Forelimb muscle (tissue), 1 donor: ENCODE measurements at regions not wholly inside any gene's neighbourhood (a gene's known extent, or its start where the extent isn't known, plus 50 kb on each side); places are given as distances from the start of the nearest gene placed in this dataset.

Source experiments
- DNase-seq: peaks from one replicate; pipeline ENCODE4 v3.0.0-alpha.2; 2013; ENCODE audit warnings: low read depth

GRCh38 chr5:167453246-167454030 lies 838.0 kb upstream of the WWC1 start:
- no peak for DNase-seq

GRCh38 chr5:167458412-167458811 lies 833.0 kb upstream of the WWC1 start:
- DNase-seq: no peak

- no peak for DNase-seq
Measured at GRCh38 chr5:167460449-167461020, 830.9 kb upstream of the WWC1 start.

GRCh38 chr5:167463939-167464338 lies 827.5 kb upstream of the WWC1 start:
- DNase-seq: no peak

GRCh38 chr5:167466992-167467391 lies 824.5 kb upstream of the WWC1 start:
- no peak for DNase-seq

GRCh38 chr5:167472566-167473108 lies 818.8 kb upstream of the WWC1 start:
- peak; percentile 22 for DNase-seq

- DNase-seq: no peak
Measured at GRCh38 chr5:167478188-167478587, 813.3 kb upstream of the WWC1 start.

- DNase-seq: no peak
Measured at GRCh38 chr5:167479779-167480178, 811.7 kb upstream of the WWC1 start.

GRCh38 chr5:167481345-167481744 lies 810.1 kb upstream of the WWC1 start:
- no peak for DNase-seq

GRCh38 chr5:167482555-167482954 lies 808.9 kb upstream of the WWC1 start:
- DNase-seq: no peak

- no peak for DNase-seq
Measured at GRCh38 chr5:167485061-167485774, 806.2 kb upstream of the WWC1 start.

- no peak for DNase-seq
Measured at GRCh38 chr5:167488371-167488770, 803.1 kb upstream of the WWC1 start.

- no peak for DNase-seq
Measured at GRCh38 chr5:167489202-167489601, 802.2 kb upstream of the WWC1 start.

- peak; percentile 17 for DNase-seq
Measured at GRCh38 chr5:167503926-167504720, 787.3 kb upstream of the WWC1 start.

GRCh38 chr5:167507463-167508233 lies 783.8 kb upstream of the WWC1 start:
- DNase-seq: no peak

GRCh38 chr5:167509076-167509475 lies 782.4 kb upstream of the WWC1 start:
- no peak for DNase-seq

GRCh38 chr5:167511276-167511675 lies 780.2 kb upstream of the WWC1 start:
- DNase-seq: no peak

- DNase-seq: no peak
Measured at GRCh38 chr5:167512111-167512510, 779.3 kb upstream of the WWC1 start.

GRCh38 chr5:167513381-167513780 lies 778.1 kb upstream of the WWC1 start:
- no peak for DNase-seq

- DNase-seq: no peak
Measured at GRCh38 chr5:167514461-167514860, 777.0 kb upstream of the WWC1 start.

GRCh38 chr5:167525004-167525403 lies 766.4 kb upstream of the WWC1 start:
- no peak for DNase-seq
